HG03469 (cell line): ENCODE measurements at regions not wholly inside any gene's neighbourhood (a gene's known extent, or its start where the extent isn't known, plus 50 kb on each side); places are given as distances from the start of the nearest gene placed in this dataset.
A peak's percentile ranks its signal among the peaks of the same experiment; 100 is the strongest.

Source experiments
- ATAC-seq: cut with Tn5 transposase; IDR thresholded peaks from one replicate; pipeline ENCODE4 v1.9.1; 2021; ENCODE audit warnings: mild to moderate bottlenecking, moderate library complexity, moderate number of reproducible peaks; ENCODE audit not compliant: unreplicated experiment

- ATAC-seq, result no peak
These were observed 53.6 kb upstream of the DYNC1I1 start for GRCh38 chr7:95718577-95719410.

GRCh38 chr7:95716357-95717122 is 55.8 kb upstream of the DYNC1I1 start:
- no peak for ATAC-seq

- ATAC-seq, result peak; percentile 89
These were observed 57.1 kb upstream of the DYNC1I1 start for GRCh38 chr7:95715274-95715673.

- no peak for ATAC-seq
These were observed 61.6 kb upstream of the DYNC1I1 start for GRCh38 chr7:95710711-95711110.

- ATAC-seq, result no peak
These were observed 71.4 kb upstream of the DYNC1I1 start for GRCh38 chr7:95700917-95701316.

- no peak for ATAC-seq
These were observed 78.0 kb upstream of the DYNC1I1 start for GRCh38 chr7:95694334-95694733.

- no peak for ATAC-seq
These were observed 78.6 kb upstream of the DYNC1I1 start for GRCh38 chr7:95693551-95694333.

GRCh38 chr7:95691464-95691863 is 80.9 kb upstream of the DYNC1I1 start:
- ATAC-seq, result no peak

GRCh38 chr7:95690367-95690947 is 81.9 kb upstream of the DYNC1I1 start:
- ATAC-seq, result peak; percentile 61

GRCh38 chr7:95688931-95689495 is 83.3 kb upstream of the DYNC1I1 start:
- ATAC-seq, result no peak

GRCh38 chr7:95687759-95688343 is 84.5 kb upstream of the DYNC1I1 start:
- no peak for ATAC-seq

GRCh38 chr7:95686109-95686508 is 86.2 kb upstream of the DYNC1I1 start:
- ATAC-seq, result no peak

GRCh38 chr7:95684505-95684904 is 87.8 kb upstream of the DYNC1I1 start:
- no peak for ATAC-seq

GRCh38 chr7:95684037-95684436 is 87.7 kb upstream of the PDK4 start:
- ATAC-seq, result no peak

- no peak for ATAC-seq
These were observed 86.6 kb upstream of the PDK4 start for GRCh38 chr7:95682913-95683312.

GRCh38 chr7:95676691-95677090 is 80.4 kb upstream of the PDK4 start:
- ATAC-seq, result no peak

- no peak for ATAC-seq
These were observed 79.3 kb upstream of the PDK4 start for GRCh38 chr7:95675632-95676031.

- ATAC-seq, result no peak
These were observed 78.7 kb upstream of the PDK4 start for GRCh38 chr7:95675016-95675415.

GRCh38 chr7:95674101-95674500 is 77.8 kb upstream of the PDK4 start:
- no peak for ATAC-seq

GRCh38 chr7:95672434-95672833 is 76.1 kb upstream of the PDK4 start:
- no peak for ATAC-seq
